ENCODE measurements at regions not wholly inside any gene's neighbourhood (a gene's known extent, or its start where the extent isn't known, plus 50 kb on each side); places are given as distances from the start of the nearest gene placed in this dataset.
"Not testable (repeated sequence)": the region's sequence is repeated elsewhere in the genome, so short reads cannot be mapped to it uniquely, and the experiment has no call there.

- not testable (repeated sequence) for H3K4me2 ChIP-seq; H3K27me3 ChIP-seq; DNase-seq (ENCODE audit: low spot score); H3K4me3 Mint-ChIP-seq; H2AFZ ChIP-seq (replicated peaks); H3K4me1 ChIP-seq; H3K79me2 ChIP-seq (ENCODE audit: low read depth); H3K27me3 Mint-ChIP-seq (ENCODE audit: insufficient read depth, low read depth); H3K36me3 ChIP-seq; H3K9ac ChIP-seq; H3K9me3 Mint-ChIP-seq; H3K4me1 Mint-ChIP-seq; H3F3A ChIP-seq (ENCODE audit: low read depth); H3K4me3 ChIP-seq; H4K20me1 ChIP-seq (ENCODE audit: low read depth); H3K27ac ChIP-seq; H3K27ac Mint-ChIP-seq; H3K36me3 Mint-ChIP-seq; H3K9me3 ChIP-seq (ENCODE audit: low read depth)
These were observed 184.4 kb upstream of the NR5A2 start for GRCh38 chr1:199843096-199843495.

- Histone ChIP-seq H3K9me3 (ENCODE audit: low read depth) (no peaks in the 10 kb centered on the region), H3K79me2 (ENCODE audit: low read depth) (no peaks in the 10 kb centered on the region), H3K9ac (no peak overlapping the region), H3K4me2 (no peak overlapping the region), H3K27ac (no peak overlapping the region), H3K36me3 (no peaks in the 10 kb centered on the region), H2AFZ (replicated peaks) (no peak overlapping the region), H4K20me1 (ENCODE audit: low read depth) (no peaks in the 10 kb centered on the region), H3F3A (ENCODE audit: low read depth) (no peaks in the 10 kb centered on the region), H3K27me3 (no peaks in the 10 kb centered on the region), H3K4me3 (no peak overlapping the region), H3K4me1 (no peaks in the 10 kb centered on the region)
- Mint-ChIP-seq H3K4me1 (no peaks in the 10 kb centered on the region), H3K4me3 (no peak overlapping the region), H3K9me3 (no peaks in the 10 kb centered on the region), H3K36me3 (no peaks in the 10 kb centered on the region), H3K27ac (no peak overlapping the region), H3K27me3 (ENCODE audit: insufficient read depth, low read depth) (peaks cover 2% of the 10 kb centered on the region)
- no peak for DNase-seq (ENCODE audit: low spot score)
- TF ChIP-seq EZH2 (IDR thresholded peaks at IDR 0.05) = no peak
- TF ChIP-seq, protein P1, sequence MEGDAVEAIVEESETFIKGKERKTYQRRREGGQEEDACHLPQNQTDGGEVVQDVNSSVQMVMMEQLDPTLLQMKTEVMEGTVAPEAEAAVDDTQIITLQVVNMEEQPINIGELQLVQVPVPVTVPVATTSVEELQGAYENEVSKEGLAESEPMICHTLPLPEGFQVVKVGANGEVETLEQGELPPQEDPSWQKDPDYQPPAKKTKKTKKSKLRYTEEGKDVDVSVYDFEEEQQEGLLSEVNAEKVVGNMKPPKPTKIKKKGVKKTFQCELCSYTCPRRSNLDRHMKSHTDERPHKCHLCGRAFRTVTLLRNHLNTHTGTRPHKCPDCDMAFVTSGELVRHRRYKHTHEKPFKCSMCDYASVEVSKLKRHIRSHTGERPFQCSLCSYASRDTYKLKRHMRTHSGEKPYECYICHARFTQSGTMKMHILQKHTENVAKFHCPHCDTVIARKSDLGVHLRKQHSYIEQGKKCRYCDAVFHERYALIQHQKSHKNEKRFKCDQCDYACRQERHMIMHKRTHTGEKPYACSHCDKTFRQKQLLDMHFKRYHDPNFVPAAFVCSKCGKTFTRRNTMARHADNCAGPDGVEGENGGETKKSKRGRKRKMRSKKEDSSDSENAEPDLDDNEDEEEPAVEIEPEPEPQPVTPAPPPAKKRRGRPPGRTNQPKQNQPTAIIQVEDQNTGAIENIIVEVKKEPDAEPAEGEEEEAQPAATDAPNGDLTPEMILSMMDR (IDR thresholded peaks at IDR 0.05) = no peak
- no peak for TF ChIP-seq EZH2phosphoT487 (IDR thresholded peaks at IDR 0.05)
These were observed 183.6 kb upstream of the NR5A2 start for GRCh38 chr1:199843861-199844260.

- H3K27ac ChIP-seq = no peak overlapping the region
- Mint-ChIP-seq H3K27me3 (ENCODE audit: insufficient read depth, low read depth) (peaks cover 2% of the 10 kb centered on the region), H3K4me3 (no peak overlapping the region), H3K9me3 (no peaks in the 10 kb centered on the region), H3K36me3 (no peaks in the 10 kb centered on the region), H3K4me1 (peaks cover 8% of the 10 kb centered on the region), H3K27ac (no peak overlapping the region)
- no peaks in the 10 kb centered on the region for H3K79me2 ChIP-seq (ENCODE audit: low read depth)
- no peaks in the 10 kb centered on the region for H3K9me3 ChIP-seq (ENCODE audit: low read depth)
- no peaks in the 10 kb centered on the region for H4K20me1 ChIP-seq (ENCODE audit: low read depth)
- no peaks in the 10 kb centered on the region for H3F3A ChIP-seq (ENCODE audit: low read depth)
- DNase-seq (ENCODE audit: low spot score) = no peak
- H3K4me1 ChIP-seq = peaks cover 6% of the 10 kb centered on the region
- H3K36me3 ChIP-seq = no peaks in the 10 kb centered on the region
- H3K27me3 ChIP-seq = no peaks in the 10 kb centered on the region
- H2AFZ ChIP-seq (replicated peaks) = no peak overlapping the region
- H3K4me2 ChIP-seq = no peak overlapping the region
- H3K9ac ChIP-seq = no peak overlapping the region
- no peak overlapping the region for H3K4me3 ChIP-seq
- no peak for TF ChIP-seq EZH2phosphoT487 (IDR thresholded peaks at IDR 0.05)
- TF ChIP-seq, protein P1 (IDR thresholded peaks at IDR 0.05) = no peak
- TF ChIP-seq EZH2 (IDR thresholded peaks at IDR 0.05) = no peak
These were observed 180.5 kb upstream of the NR5A2 start for GRCh38 chr1:199847021-199847420.

DNA sequence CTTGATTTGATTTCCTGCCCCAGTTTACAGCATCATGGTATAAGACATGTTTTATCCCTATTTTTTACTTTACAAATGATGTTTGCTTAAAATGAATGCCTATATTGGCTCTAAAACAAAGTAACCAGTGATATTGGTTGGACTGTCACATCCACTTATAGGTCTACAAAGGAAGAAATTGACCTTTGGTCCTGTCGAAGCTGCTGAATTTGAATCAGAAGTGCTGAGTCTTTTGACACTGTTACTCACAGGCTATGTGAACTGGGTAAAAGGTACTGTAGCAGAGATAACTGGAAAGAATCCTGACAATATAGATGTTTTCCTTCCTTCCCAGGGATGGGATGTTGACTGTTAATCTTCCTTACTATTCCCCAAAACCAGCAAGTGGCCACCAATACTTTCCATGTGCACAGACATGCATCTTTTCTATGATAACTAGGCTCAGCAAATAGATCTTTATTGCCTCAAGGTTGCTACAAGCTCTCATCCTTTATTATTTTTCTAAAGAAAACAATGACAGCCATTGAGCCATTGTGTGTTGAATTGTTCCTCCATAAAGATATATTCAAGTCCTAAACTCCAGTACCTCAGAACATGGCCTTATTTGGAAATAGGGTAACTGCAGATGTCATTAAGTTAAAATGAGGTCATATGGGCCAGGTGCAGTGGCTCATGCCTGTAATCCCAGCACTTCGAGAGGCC, 175.9 kb upstream of the NR5A2 start:
- Histone ChIP-seq H3K27ac (no peak overlapping the region), H3F3A (ENCODE audit: low read depth) (no peaks in the 10 kb centered on the region), H3K79me2 (ENCODE audit: low read depth) (no peaks in the 10 kb centered on the region), H2AFZ (replicated peaks) (no peak overlapping the region), H3K27me3 (no peaks in the 10 kb centered on the region), H3K9me3 (ENCODE audit: low read depth) (no peaks in the 10 kb centered on the region), H3K9ac (no peak overlapping the region), H3K4me2 (no peak overlapping the region), H3K4me3 (no peak overlapping the region), H4K20me1 (ENCODE audit: low read depth) (no peaks in the 10 kb centered on the region), H3K36me3 (no peaks in the 10 kb centered on the region), H3K4me1 (peaks cover 6% of the 10 kb centered on the region)
- Mint-ChIP-seq H3K4me1 (peaks cover 12% of the 10 kb centered on the region), H3K4me3 (no peak overlapping the region), H3K27me3 (ENCODE audit: insufficient read depth, low read depth) (no peaks in the 10 kb centered on the region), H3K27ac (no peak overlapping the region), H3K9me3 (no peaks in the 10 kb centered on the region), H3K36me3 (no peaks in the 10 kb centered on the region)
- DNase-seq (ENCODE audit: low spot score) = peak; percentile 17
- TF ChIP-seq, protein P1 (IDR thresholded peaks at IDR 0.05) = no peak
- TF ChIP-seq EZH2phosphoT487 (IDR thresholded peaks at IDR 0.05) (no peak), EZH2 (IDR thresholded peaks at IDR 0.05) (no peak)

Measured in neural progenitor cell (in vitro differentiated cells).